ENCODE measurements at regions not wholly inside any gene's neighbourhood (a gene's known extent, or its start where the extent isn't known, plus 50 kb on each side); places are given as distances from the start of the nearest gene placed in this dataset.

DNA sequence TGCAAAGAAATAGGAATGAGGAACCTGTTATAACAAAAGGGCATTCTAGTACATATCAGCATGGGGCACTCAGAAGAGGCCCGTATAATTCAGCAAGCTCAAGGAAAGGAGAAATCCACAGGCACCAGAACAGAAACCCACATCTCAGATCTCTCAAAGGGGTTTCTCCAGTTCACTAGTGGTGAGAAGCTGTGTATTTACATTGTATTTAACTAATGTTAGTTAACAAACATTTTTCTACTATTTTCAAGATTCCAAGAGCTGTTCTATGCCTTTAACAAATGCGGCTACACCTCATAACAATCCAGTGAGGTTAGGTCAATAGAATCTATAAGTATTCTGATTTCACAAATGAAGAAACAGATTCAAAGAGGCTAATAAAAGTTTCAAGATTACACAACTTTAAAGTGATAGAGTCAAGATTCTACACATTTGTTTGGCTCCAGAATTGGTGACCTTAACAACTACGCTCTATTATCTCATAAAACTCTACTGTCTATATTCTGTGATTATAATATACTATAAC, 77.3 kb downstream of the CXXC4 start:
- TF ChIP-seq TOX (CRISPR knock-in tag; IDR thresholded peaks at IDR 0.05; ENCODE audit: borderline replicate concordance) (no peak), CSDC2 (CRISPR knock-in tag; IDR thresholded peaks at IDR 0.05) (no peak), RARB (CRISPR knock-in tag; IDR thresholded peaks at IDR 0.05) (no peak), ESRRG (CRISPR knock-in tag; IDR thresholded peaks at IDR 0.05) (no peak), ZNF8 (CRISPR knock-in tag; IDR thresholded peaks at IDR 0.05) (no peak), ZFP30 (CRISPR knock-in tag; IDR thresholded peaks at IDR 0.05) (no peak), SNAI2 (CRISPR knock-in tag; IDR thresholded peaks at IDR 0.05) (no peak), ZNF565 (CRISPR knock-in tag; conservative IDR thresholded peaks at IDR 0.05; ENCODE audit: low read depth) (no peak), ZFP3 (CRISPR knock-in tag; IDR thresholded peaks at IDR 0.05) (no peak)
- TF ChIP-seq, protein P1, sequence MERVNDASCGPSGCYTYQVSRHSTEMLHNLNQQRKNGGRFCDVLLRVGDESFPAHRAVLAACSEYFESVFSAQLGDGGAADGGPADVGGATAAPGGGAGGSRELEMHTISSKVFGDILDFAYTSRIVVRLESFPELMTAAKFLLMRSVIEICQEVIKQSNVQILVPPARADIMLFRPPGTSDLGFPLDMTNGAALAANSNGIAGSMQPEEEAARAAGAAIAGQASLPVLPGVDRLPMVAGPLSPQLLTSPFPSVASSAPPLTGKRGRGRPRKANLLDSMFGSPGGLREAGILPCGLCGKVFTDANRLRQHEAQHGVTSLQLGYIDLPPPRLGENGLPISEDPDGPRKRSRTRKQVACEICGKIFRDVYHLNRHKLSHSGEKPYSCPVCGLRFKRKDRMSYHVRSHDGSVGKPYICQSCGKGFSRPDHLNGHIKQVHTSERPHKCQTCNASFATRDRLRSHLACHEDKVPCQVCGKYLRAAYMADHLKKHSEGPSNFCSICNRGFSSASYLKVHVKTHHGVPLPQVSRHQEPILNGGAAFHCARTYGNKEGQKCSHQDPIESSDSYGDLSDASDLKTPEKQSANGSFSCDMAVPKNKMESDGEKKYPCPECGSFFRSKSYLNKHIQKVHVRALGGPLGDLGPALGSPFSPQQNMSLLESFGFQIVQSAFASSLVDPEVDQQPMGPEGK (CRISPR knock-in tag; IDR thresholded peaks at IDR 0.05; ENCODE audit: borderline replicate concordance), result no peak
- TF ChIP-seq, protein P2, sequence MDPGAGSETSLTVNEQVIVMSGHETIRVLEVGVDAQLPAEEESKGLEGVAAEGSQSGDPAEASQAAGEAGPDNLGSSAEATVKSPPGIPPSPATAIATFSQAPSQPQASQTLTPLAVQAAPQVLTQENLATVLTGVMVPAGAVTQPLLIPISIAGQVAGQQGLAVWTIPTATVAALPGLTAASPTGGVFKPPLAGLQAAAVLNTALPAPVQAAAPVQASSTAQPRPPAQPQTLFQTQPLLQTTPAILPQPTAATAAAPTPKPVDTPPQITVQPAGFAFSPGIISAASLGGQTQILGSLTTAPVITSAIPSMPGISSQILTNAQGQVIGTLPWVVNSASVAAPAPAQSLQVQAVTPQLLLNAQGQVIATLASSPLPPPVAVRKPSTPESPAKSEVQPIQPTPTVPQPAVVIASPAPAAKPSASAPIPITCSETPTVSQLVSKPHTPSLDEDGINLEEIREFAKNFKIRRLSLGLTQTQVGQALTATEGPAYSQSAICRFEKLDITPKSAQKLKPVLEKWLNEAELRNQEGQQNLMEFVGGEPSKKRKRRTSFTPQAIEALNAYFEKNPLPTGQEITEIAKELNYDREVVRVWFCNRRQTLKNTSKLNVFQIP (CRISPR knock-in tag; IDR thresholded peaks at IDR 0.05; ENCODE audit: borderline replicate concordance, low read depth), result no peak

Measured in SK-N-SH treated with all-trans-retinoic acid at 6 μM for 48 hours (cell line).